Loucy (cell line): ENCODE measurements at regions not wholly inside any gene's neighbourhood (a gene's known extent, or its start where the extent isn't known, plus 50 kb on each side); places are given as distances from the start of the nearest gene placed in this dataset.

ENCODE experiments used
- H2AFZ ChIP-seq: fragments of 200-600 bp; sonication (generic); 2 replicates; pipeline ENCODE4 v1.6.0; 2016; ENCODE audit warnings: antibody characterized with exemption, mild to moderate bottlenecking, low read length, moderate library complexity
- H3F3A ChIP-seq: fragments of 200-600 bp; 2 replicates; pipeline ENCODE4 v1.6.0; 2016; ENCODE audit warnings: antibody characterized with exemption, low read depth, mild to moderate bottlenecking
- H3K27me3 ChIP-seq: fragments of 200-600 bp; sonication (generic); 2 replicates; pipeline ENCODE4 v1.6.1; 2014; ENCODE audit warnings: low read length, mild to moderate bottlenecking; ENCODE audit not compliant: insufficient read depth, poor library complexity, severe bottlenecking
- H3K36me3 ChIP-seq: fragments of 200-600 bp; sonication (generic); 2 replicates; pipeline ENCODE4 v1.6.1; 2016; ENCODE audit warnings: low read length; ENCODE audit not compliant: insufficient read depth
- H3K4me1 ChIP-seq: fragments of 200-600 bp; sonication (generic); 2 replicates; pipeline ENCODE4 v1.5.1; 2014; ENCODE audit warnings: low read length, mild to moderate bottlenecking; ENCODE audit not compliant: insufficient read depth, poor library complexity, severe bottlenecking
- H3K4me2 ChIP-seq: fragments of 200-600 bp; sonication (generic); 2 replicates; pipeline ENCODE4 v1.6.0; 2014; ENCODE audit warnings: antibody characterized with exemption, low read length, low read depth, mild to moderate bottlenecking; ENCODE audit not compliant: poor library complexity, severe bottlenecking
- H3K4me3 ChIP-seq: fragments of 200-600 bp; sonication (generic); 2 replicates; pipeline ENCODE4 v1.5.1; 2014; ENCODE audit warnings: low read length, mild to moderate bottlenecking, mixed read lengths; ENCODE audit not compliant: poor library complexity, severe bottlenecking
- H3K79me2 ChIP-seq: fragments of 200-600 bp; sonication (generic); 2 replicates; pipeline ENCODE4 v1.6.1; 2014; ENCODE audit warnings: low read length; ENCODE audit not compliant: insufficient read depth
- H3K9ac ChIP-seq: fragments of 200-600 bp; sonication (generic); 2 replicates; pipeline ENCODE4 v1.6.0; 2014; ENCODE audit warnings: mild to moderate bottlenecking, low read depth, low read length, moderate library complexity; ENCODE audit not compliant: poor library complexity, severe bottlenecking
- H3K9me2 ChIP-seq: fragments of 200-600 bp; sonication (generic); replicated peaks from 2 replicates; pipeline ENCODE4 v1.6.1; 2016; ENCODE audit warnings: low read depth, low read length, mixed read lengths
- H3K9me3 ChIP-seq: fragments of 200-600 bp; sonication (generic); 2 replicates; pipeline ENCODE4 v1.6.1; 2014; ENCODE audit warnings: mild to moderate bottlenecking, antibody characterized with exemption, low read length, low read depth; ENCODE audit not compliant: insufficient read depth
- H4K20me1 ChIP-seq: fragments of 200-600 bp; sonication (generic); 2 replicates; pipeline ENCODE4 v1.6.0; 2014; ENCODE audit warnings: antibody characterized with exemption, low read length, mild to moderate bottlenecking; ENCODE audit not compliant: insufficient read depth, poor library complexity, severe bottlenecking
- CTCF ChIP-seq: fragments of 200-600 bp; sonication (generic); conservative IDR thresholded peaks from 2 replicates; pipeline ENCODE4 v1.5.1; 2014; ENCODE audit warnings: mild to moderate bottlenecking, antibody characterized with exemption, low read length
- EZH2phosphoT487 ChIP-seq: fragments of 200-600 bp; IDR thresholded peaks from 2 replicates; pipeline ENCODE4 v1.6.1; 2018; ENCODE audit warnings: antibody characterized with exemption, mild to moderate bottlenecking, moderate library complexity, borderline replicate concordance

DNA sequence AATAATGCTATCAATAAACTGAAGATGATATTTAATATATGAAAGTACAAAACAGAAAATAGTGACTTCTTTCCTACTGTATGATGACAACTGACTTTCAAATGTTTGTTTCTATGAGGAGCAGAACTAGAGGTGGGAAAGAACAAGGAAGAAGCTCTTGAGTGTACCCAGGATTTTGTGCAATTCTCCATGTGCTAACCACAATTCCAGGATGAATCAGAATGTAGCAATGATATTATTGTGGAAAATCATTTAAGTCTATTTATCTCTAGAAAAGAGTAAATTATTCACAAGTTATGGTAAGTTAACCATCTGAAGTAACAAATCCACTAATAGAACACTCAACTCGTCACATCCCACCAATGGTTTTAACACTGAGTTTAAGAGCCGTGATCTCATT, 324.1 kb upstream of the EMCN start:
- no peaks in the 10 kb centered on the region for H3K9me2 ChIP-seq
- H3K4me2 ChIP-seq = no peak overlapping the region
- no peak overlapping the region for H2AFZ ChIP-seq
- H3K4me3 ChIP-seq = no peak overlapping the region
- H3F3A ChIP-seq = no peaks in the 10 kb centered on the region
- no peaks in the 10 kb centered on the region for H3K79me2 ChIP-seq
- H3K36me3 ChIP-seq = no peaks in the 10 kb centered on the region
- peaks cover 5% of the 10 kb centered on the region for H3K4me1 ChIP-seq
- H3K9ac ChIP-seq = no peak overlapping the region
- no peak for TF ChIP-seq EZH2phosphoT487
- no peak for TF ChIP-seq CTCF
- no peaks in the 10 kb centered on the region for H4K20me1 ChIP-seq
- no peaks in the 10 kb centered on the region for H3K9me3 ChIP-seq
- no peaks in the 10 kb centered on the region for H3K27me3 ChIP-seq

- H3K4me1 ChIP-seq = peaks cover 5% of the 10 kb centered on the region
- H3F3A ChIP-seq = no peaks in the 10 kb centered on the region
- H2AFZ ChIP-seq = no peak overlapping the region
- no peak for TF ChIP-seq EZH2phosphoT487
- TF ChIP-seq CTCF = no peak
- H3K9ac ChIP-seq = no peak overlapping the region
- H3K79me2 ChIP-seq = no peaks in the 10 kb centered on the region
- H3K36me3 ChIP-seq = no peaks in the 10 kb centered on the region
- no peaks in the 10 kb centered on the region for H3K27me3 ChIP-seq
- H4K20me1 ChIP-seq = no peaks in the 10 kb centered on the region
- H3K4me3 ChIP-seq = no peak overlapping the region
- H3K9me2 ChIP-seq = no peaks in the 10 kb centered on the region
- H3K9me3 ChIP-seq = no peaks in the 10 kb centered on the region
- no peak overlapping the region for H3K4me2 ChIP-seq
Measured at GRCh38 chr4:100839712-100840111, 321.9 kb upstream of the EMCN start.

DNA sequence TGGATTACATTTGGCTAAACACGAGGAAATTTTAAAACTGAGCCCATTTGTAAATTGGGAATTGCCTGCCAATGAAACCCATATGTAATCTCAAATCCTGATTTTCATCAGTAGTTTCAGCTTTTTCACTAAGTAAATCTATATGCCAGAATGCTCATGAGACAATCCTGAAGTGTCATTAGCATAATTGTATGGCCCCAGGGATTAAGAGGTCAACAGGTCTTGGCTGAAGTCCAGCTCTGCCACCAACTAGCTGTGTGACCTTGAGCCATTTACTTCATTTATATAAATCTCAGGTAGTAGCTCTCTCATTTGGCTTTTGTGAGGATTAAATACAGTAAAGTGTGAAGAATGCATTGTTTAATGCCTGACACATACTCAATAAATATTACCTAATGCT, 320.5 kb upstream of the EMCN start:
- H3K4me2 ChIP-seq = no peak overlapping the region
- peaks cover 5% of the 10 kb centered on the region for H3K4me1 ChIP-seq
- H3F3A ChIP-seq = no peaks in the 10 kb centered on the region
- H3K27me3 ChIP-seq = no peaks in the 10 kb centered on the region
- H3K9me2 ChIP-seq = no peaks in the 10 kb centered on the region
- no peaks in the 10 kb centered on the region for H4K20me1 ChIP-seq
- H3K36me3 ChIP-seq = no peaks in the 10 kb centered on the region
- H3K79me2 ChIP-seq = no peaks in the 10 kb centered on the region
- TF ChIP-seq CTCF (no peak), EZH2phosphoT487 (no peak)
- no peaks in the 10 kb centered on the region for H3K9me3 ChIP-seq
- H2AFZ ChIP-seq = no peak overlapping the region
- H3K4me3 ChIP-seq = no peak overlapping the region
- no peak overlapping the region for H3K9ac ChIP-seq
